HG03097 (cell line): ENCODE measurements at regions not wholly inside any gene's neighbourhood (a gene's known extent, or its start where the extent isn't known, plus 50 kb on each side); places are given as distances from the start of the nearest gene placed in this dataset.
"Not testable (repeated sequence)": the region's sequence is repeated elsewhere in the genome, so short reads cannot be mapped to it uniquely, and the experiment has no call there.

Source experiments
- ATAC-seq: cut with Tn5 transposase; IDR thresholded peaks from one replicate; pipeline ENCODE4 v1.9.1; 2021; ENCODE audit not compliant: unreplicated experiment, low FRiP score

DNA sequence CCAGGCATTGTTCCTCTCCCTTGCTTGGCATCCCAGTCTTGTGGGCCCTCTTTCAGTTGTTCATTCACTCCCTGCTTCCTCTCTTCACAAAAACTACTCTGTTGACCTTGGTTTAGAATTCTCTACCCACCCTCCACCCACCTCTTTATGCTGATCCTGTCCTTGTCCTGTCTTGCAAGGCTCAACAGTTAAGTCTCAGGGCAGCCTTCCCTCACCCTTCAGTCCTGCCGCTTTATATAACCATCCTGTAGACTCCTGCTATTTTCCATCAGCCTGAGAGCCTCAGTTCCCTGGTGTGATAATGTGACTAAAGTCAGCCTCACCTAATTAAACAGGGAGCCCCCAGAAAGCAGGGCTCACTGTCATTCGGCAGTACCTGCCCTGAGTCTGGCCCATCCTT is 1763.0 kb downstream of the SPATA31A7 start:
- ATAC-seq: not testable (repeated sequence)
